LNCaP clone FGC (cell line): ENCODE measurements at regions not wholly inside any gene's neighbourhood (a gene's known extent, or its start where the extent isn't known, plus 50 kb on each side); places are given as distances from the start of the nearest gene placed in this dataset.

Experiments
- DNase-seq: peaks from one replicate; pipeline ENCODE4 v3.0.0-alpha.2; 2011; ENCODE audit warnings: low read depth
- H3K4me3 ChIP-seq: 2 replicates; pipeline ENCODE4 v1.5.1; 2011; ENCODE audit warnings: mild to moderate bottlenecking, low read depth, low read length, control low read depth
- TF ChIP-seq, protein P1 (sequence below): IDR thresholded peaks from 2 replicates; pipeline ENCODE4 v1.5.1; 2012; ENCODE audit warnings: mild to moderate bottlenecking; ENCODE audit not compliant: control insufficient read depth, insufficient read depth; ENCODE audit errors: extremely low read depth

- no peak overlapping the region for H3K4me3 ChIP-seq
- DNase-seq = no peak
- TF ChIP-seq, protein P1, sequence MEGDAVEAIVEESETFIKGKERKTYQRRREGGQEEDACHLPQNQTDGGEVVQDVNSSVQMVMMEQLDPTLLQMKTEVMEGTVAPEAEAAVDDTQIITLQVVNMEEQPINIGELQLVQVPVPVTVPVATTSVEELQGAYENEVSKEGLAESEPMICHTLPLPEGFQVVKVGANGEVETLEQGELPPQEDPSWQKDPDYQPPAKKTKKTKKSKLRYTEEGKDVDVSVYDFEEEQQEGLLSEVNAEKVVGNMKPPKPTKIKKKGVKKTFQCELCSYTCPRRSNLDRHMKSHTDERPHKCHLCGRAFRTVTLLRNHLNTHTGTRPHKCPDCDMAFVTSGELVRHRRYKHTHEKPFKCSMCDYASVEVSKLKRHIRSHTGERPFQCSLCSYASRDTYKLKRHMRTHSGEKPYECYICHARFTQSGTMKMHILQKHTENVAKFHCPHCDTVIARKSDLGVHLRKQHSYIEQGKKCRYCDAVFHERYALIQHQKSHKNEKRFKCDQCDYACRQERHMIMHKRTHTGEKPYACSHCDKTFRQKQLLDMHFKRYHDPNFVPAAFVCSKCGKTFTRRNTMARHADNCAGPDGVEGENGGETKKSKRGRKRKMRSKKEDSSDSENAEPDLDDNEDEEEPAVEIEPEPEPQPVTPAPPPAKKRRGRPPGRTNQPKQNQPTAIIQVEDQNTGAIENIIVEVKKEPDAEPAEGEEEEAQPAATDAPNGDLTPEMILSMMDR = no peak
These were observed 347.6 kb upstream of the RARB start for GRCh38 chr3:25080461-25080860.

GRCh38 chr3:25084016-25084415, 344.0 kb upstream of the RARB start:
- DNase-seq = no peak
- TF ChIP-seq, protein P1 = no peak
- H3K4me3 ChIP-seq = no peak overlapping the region

GRCh38 chr3:25086721-25087120, 341.3 kb upstream of the RARB start:
- DNase-seq = no peak
- TF ChIP-seq, protein P1 = no peak

GRCh38 chr3:25088284-25088683, 339.8 kb upstream of the RARB start:
- TF ChIP-seq, protein P1 = no peak
- DNase-seq = no peak
- H3K4me3 ChIP-seq = no peak overlapping the region

More at GRCh38 chr3:25086721-25087120, 341.3 kb upstream of the RARB start:
- H3K4me3 ChIP-seq = no peak overlapping the region

DNA sequence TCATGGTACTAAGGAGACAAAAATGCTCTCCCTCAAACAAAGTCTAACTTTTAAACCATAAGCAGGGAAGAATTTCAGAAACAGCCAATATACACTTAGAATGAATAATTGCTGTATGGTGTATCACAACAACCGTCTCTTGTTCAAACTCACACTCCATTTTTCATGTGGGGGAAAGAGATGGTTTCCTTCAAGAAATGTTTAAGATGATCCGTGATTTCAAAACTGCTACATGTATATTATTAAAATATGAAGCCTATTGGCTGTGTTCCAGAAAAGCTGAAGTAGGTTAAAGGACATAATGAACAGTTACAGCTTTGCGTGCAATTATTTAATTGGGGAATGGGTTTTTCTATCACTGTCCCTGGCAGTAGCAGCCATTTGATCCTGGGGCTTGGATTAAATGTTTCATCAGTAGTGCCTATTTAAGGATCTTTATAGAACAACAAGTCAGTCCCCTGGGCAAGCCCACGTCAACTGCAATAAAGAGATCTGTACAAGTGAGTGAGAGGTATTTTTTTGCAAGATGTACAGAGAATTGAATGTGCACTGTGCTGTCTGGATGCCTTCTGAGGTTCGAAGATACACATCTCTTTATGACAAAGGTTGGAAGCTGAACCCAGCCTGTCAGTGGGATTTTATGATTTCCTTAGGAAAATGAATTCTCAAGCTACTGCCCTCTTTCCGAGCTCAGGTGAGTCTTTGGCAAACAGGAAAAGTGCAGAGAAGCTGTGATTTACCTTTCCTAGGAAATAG, 337.2 kb upstream of the RARB start:
- DNase-seq = no peak
- TF ChIP-seq, protein P1 = no peak
- no peak overlapping the region for H3K4me3 ChIP-seq

DNA sequence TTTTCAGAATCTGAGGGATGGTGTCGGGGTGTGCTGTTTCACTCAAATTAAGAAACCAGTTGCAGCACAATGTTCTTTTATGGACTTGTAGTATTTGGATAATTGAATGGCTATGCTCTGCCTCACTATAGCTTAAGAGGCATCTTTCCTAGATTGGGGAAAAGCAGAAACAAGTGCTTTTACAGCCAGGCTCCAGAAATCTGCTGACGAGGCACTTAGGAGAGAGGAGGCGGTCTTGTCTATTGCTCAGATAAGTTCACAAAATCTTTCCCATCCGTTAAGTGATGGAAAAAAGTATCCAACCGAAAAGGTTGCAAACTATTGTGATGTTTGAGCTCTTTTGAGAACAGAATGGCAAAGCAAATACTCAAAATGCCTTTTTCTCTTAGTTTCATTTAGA, 336.1 kb upstream of the RARB start:
- TF ChIP-seq, protein P1 = no peak
- no peak overlapping the region for H3K4me3 ChIP-seq
- DNase-seq = no peak

DNA sequence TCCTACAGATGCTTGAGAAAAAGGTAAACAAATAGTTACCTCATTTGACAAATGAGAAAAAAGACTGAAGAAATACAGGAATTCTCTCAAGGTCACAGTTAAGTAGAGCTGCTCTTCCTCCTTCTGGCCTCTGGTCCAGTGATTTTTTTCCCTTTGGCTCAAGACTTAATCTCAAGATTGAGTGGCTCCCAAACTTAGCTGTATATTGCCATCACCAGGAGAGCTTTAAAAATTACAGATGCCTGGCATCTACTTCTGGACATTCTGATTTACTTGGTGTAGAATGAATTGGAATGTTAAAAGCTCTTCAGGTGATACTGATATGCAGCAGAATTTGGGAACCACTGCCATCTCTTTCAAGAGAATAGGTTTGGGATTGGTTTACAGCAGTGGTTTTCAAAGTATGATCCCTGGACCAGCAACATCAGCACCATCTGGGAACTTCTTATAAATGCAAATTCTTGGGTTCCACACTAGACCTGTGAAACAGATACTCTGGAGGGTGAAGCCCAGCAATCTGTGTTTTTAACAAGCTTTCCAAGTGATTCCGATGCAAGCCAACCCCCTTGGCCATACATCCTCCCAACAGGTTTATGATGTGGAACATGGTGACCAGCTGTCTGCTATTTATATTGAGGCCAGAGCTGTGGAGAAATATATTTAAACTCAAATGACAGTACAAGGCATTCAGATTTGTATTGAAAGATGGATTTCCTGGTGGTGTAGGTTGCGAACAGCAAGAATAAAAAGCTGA, 333.0 kb upstream of the RARB start:
- H3K4me3 ChIP-seq = no peak overlapping the region
- TF ChIP-seq, protein P1 = peak; percentile 54
- DNase-seq = peak; percentile 6
